Neutrophil (primary cell): ENCODE measurements at regions not wholly inside any gene's neighbourhood (a gene's known extent, or its start where the extent isn't known, plus 50 kb on each side); places are given as distances from the start of the nearest gene placed in this dataset.

Experiments
- H3K27ac ChIP-seq: fragments of 200-600 bp; sonication (generic); 2 replicates; pipeline ENCODE4 v1.5.1; 2016; ENCODE audit warnings: mild to moderate bottlenecking, moderate library complexity
- H3K27me3 ChIP-seq: fragments of 200-600 bp; sonication (generic); 2 replicates; pipeline ENCODE4 v1.6.0; 2016; ENCODE audit warnings: mild to moderate bottlenecking
- H3K36me3 ChIP-seq: fragments of 200-600 bp; sonication (generic); 2 replicates; pipeline ENCODE4 v1.5.1; 2017
- H3K4me1 ChIP-seq, 2 experiments: fragments of 200-600 bp in 1 of 2; sonication (generic) in 1 of 2; 1 replicate in 1 of 2; 2 replicates in 1 of 2; pipeline versions ENCODE4 v1.5.1 to v1.6.1; 2013 to 2016; ENCODE audit warnings: low read depth in 1 of 2, low read length in 1 of 2, mild to moderate bottlenecking in 1 of 2, moderate library complexity in 1 of 2; ENCODE audit not compliant: control insufficient read depth in 1 of 2, insufficient read depth in 1 of 2
- H3K4me3 ChIP-seq, 2 experiments: fragments of 200-600 bp in 1 of 2; sonication (generic) in 1 of 2; 1 replicate in 1 of 2; 2 replicates in 1 of 2; pipeline ENCODE4 v1.5.1; 2013 to 2016; ENCODE audit warnings: low read depth in 1 of 2, low read length in 1 of 2, mild to moderate bottlenecking in 1 of 2, moderate library complexity in 1 of 2
- H3K9me3 ChIP-seq: fragments of 200-600 bp; sonication (generic); 2 replicates; pipeline ENCODE4 v1.5.1; 2016
- CTCF ChIP-seq: fragments of 200-600 bp; sonication (generic); IDR thresholded peaks from 2 replicates; pipeline ENCODE4 v1.5.1; 2016; ENCODE audit warnings: antibody characterized with exemption

- Histone ChIP-seq H3K27me3 (no peaks in the 10 kb centered on the region), H3K4me1 (no peaks in the 10 kb centered on the region), H3K27ac (no peak overlapping the region), H3K9me3 (no peaks in the 10 kb centered on the region), H3K4me3 (no peak overlapping the region), H3K36me3 (no peaks in the 10 kb centered on the region)
- no peak for TF ChIP-seq CTCF
Measured at GRCh38 chr11:127609025-127609773, 608.6 kb upstream of the KIRREL3 start.

- no peaks in the 10 kb centered on the region for H3K4me1 ChIP-seq
- no peaks in the 10 kb centered on the region for H3K36me3 ChIP-seq
- no peaks in the 10 kb centered on the region for H3K27me3 ChIP-seq
- no peak overlapping the region for H3K27ac ChIP-seq
- H3K4me3 ChIP-seq, result no peak overlapping the region
- H3K9me3 ChIP-seq, result no peaks in the 10 kb centered on the region
- TF ChIP-seq CTCF, result no peak
Measured at GRCh38 chr11:127607487-127608085, 607.0 kb upstream of the KIRREL3 start.

- Histone ChIP-seq H3K36me3 (no peaks in the 10 kb centered on the region), H3K27ac (no peak overlapping the region), H3K4me1 (no peaks in the 10 kb centered on the region), H3K4me3 (no peak overlapping the region), H3K27me3 (no peaks in the 10 kb centered on the region), H3K9me3 (no peaks in the 10 kb centered on the region)
- TF ChIP-seq CTCF, result no peak
Measured at GRCh38 chr11:127601578-127601977, 601.0 kb upstream of the KIRREL3 start.

GRCh38 chr11:127600674-127601073 is 600.1 kb upstream of the KIRREL3 start:
- Histone ChIP-seq H3K4me1 (no peaks in the 10 kb centered on the region), H3K4me3 (no peak overlapping the region), H3K27me3 (no peaks in the 10 kb centered on the region), H3K27ac (no peak overlapping the region), H3K9me3 (no peaks in the 10 kb centered on the region), H3K36me3 (no peaks in the 10 kb centered on the region)
- TF ChIP-seq CTCF, result no peak

GRCh38 chr11:127598476-127598875 is 597.9 kb upstream of the KIRREL3 start:
- Histone ChIP-seq H3K4me1 (no peaks in the 10 kb centered on the region), H3K4me3 (no peak overlapping the region), H3K9me3 (no peaks in the 10 kb centered on the region), H3K27ac (no peak overlapping the region), H3K36me3 (no peaks in the 10 kb centered on the region), H3K27me3 (no peaks in the 10 kb centered on the region)
- no peak for TF ChIP-seq CTCF
